ENCODE measurements at regions not wholly inside any gene's neighbourhood (a gene's known extent, or its start where the extent isn't known, plus 50 kb on each side); places are given as distances from the start of the nearest gene placed in this dataset.

- intact Hi-C loops (cut with DNase I; ENCODE audit: low total_unique reads): no loop called here
- no peak for DNase-seq
- no peak overlapping the region for H3K4me3 ChIP-seq
- no peak for TF ChIP-seq POLR2A (IDR thresholded peaks at IDR 0.05)
- TF ChIP-seq CTCF (IDR thresholded peaks at IDR 0.05 in 8 of 11, conservative IDR thresholded peaks at IDR 0.05 in 3 of 11): no peak
- H3K4me1 ChIP-seq: peaks cover 0 to 10% (median 1%) of the 10 kb centered on the region in 6 donors
- H3K9me3 ChIP-seq: no peaks in the 10 kb centered on the region
- no peaks in the 10 kb centered on the region for H3K27me3 ChIP-seq (replicated peaks in 1 of 7)
- H3K36me3 ChIP-seq: no peaks in the 10 kb centered on the region
- H3K27ac ChIP-seq: peak overlapping the region in 1 of 8 donors; percentile 25
- WGBS, 5 donors: 42 to 52% (median 46%) methylated on average over 3 of the region's 3 CpGs
Measured at GRCh38 chr4:75232546-75232945, 281.7 kb downstream of the RCHY1 start.

GRCh38 chr4:75229806-75230570 is 284.2 kb downstream of the RCHY1 start:
- TF ChIP-seq POLR2AphosphoS5 (IDR thresholded peaks at IDR 0.05): no peak
- TF ChIP-seq POLR2A (IDR thresholded peaks at IDR 0.05): no peak
- TF ChIP-seq CTCF (IDR thresholded peaks at IDR 0.05 in 8 of 11, conservative IDR thresholded peaks at IDR 0.05 in 3 of 11): no peak
- H3K9me3 ChIP-seq: peaks cover 0 to 12% (median 2%) of the 10 kb centered on the region in 8 donors
- no peak overlapping the region for H3K27ac ChIP-seq
- H3K4me3 ChIP-seq: no peak overlapping the region
- H3K27me3 ChIP-seq (replicated peaks in 1 of 7): no peaks in the 10 kb centered on the region
- H3K4me1 ChIP-seq: peaks cover 0 to 5% (median 0%) of the 10 kb centered on the region in 6 donors
- intact Hi-C loops (cut with DNase I; ENCODE audit: low total_unique reads): no loop called here
- DNase-seq: no peak
- 57 to 79% (median 61%) methylated on average over 3 of the region's 3 CpGs for WGBS, 5 donors
- H3K36me3 ChIP-seq: no peaks in the 10 kb centered on the region

- 71 to 86% (median 81%) methylated on average over 2 of the region's 2 CpGs for WGBS, 5 donors
- Histone ChIP-seq H3K27ac (no peak overlapping the region), H3K36me3 (no peaks in the 10 kb centered on the region), H3K4me1 (no peaks in the 10 kb centered on the region), H3K9me3 (peaks cover 0 to 8% (median 7%) of the 10 kb centered on the region in 8 donors), H3K4me3 (no peak overlapping the region), H3K27me3 (replicated peaks in 1 of 7) (no peaks in the 10 kb centered on the region)
- intact Hi-C loops (cut with DNase I; ENCODE audit: low total_unique reads): no loop called here
- no peak for TF ChIP-seq POLR2A (IDR thresholded peaks at IDR 0.05)
- TF ChIP-seq CTCF (IDR thresholded peaks at IDR 0.05 in 8 of 11, conservative IDR thresholded peaks at IDR 0.05 in 3 of 11): no peak
- TF ChIP-seq POLR2AphosphoS5 (IDR thresholded peaks at IDR 0.05): no peak
- DNase-seq: no peak
Measured at GRCh38 chr4:75213480-75213879, 280.6 kb downstream of the PARM1 start.

- no peak overlapping the region for H3K4me3 ChIP-seq
- DNase-seq: no peak
- peaks cover 0 to 8% (median 5%) of the 10 kb centered on the region in 8 donors for H3K9me3 ChIP-seq
- no peak overlapping the region for H3K27ac ChIP-seq
- no peaks in the 10 kb centered on the region for H3K36me3 ChIP-seq
- no peak for TF ChIP-seq POLR2AphosphoS5 (IDR thresholded peaks at IDR 0.05)
- TF ChIP-seq CTCF (IDR thresholded peaks at IDR 0.05 in 8 of 11, conservative IDR thresholded peaks at IDR 0.05 in 3 of 11): no peak
- TF ChIP-seq POLR2A (IDR thresholded peaks at IDR 0.05): no peak
- intact Hi-C loops (cut with DNase I; ENCODE audit: low total_unique reads): no loop called here
- WGBS, 5 donors: 57 to 69% (median 64%) methylated on average over 4 of the region's 4 CpGs
- no peaks in the 10 kb centered on the region for H3K27me3 ChIP-seq (replicated peaks in 1 of 7)
- no peaks in the 10 kb centered on the region for H3K4me1 ChIP-seq
Measured at GRCh38 chr4:75211422-75211821, 278.5 kb downstream of the PARM1 start.
